Esophagus muscularis mucosa (tissue), 4 donors: ENCODE measurements at regions not wholly inside any gene's neighbourhood (a gene's known extent, or its start where the extent isn't known, plus 50 kb on each side); places are given as distances from the start of the nearest gene placed in this dataset.

Experiments
- CTCF ChIP-seq, 3 experiments: fragments of 200-600 bp in 2 of 3; fragments of 450-650 bp in 1 of 3; sonication (generic) in 2 of 3; IDR thresholded peaks; one replicate each; pipeline ENCODE4 v1.5.1; 2017 to 2019; ENCODE audit warnings: antibody characterized with exemption in 3 of 3, mild to moderate bottlenecking in 2 of 3, moderate library complexity in 1 of 3
- EP300 ChIP-seq: sonication (generic); formaldehyde crosslinking; IDR thresholded peaks from one replicate; pipeline ENCODE4 v1.6.1; 2017; ENCODE audit warnings: antibody characterized with exemption
- POLR2A ChIP-seq: fragments of 450-650 bp; IDR thresholded peaks from one replicate; pipeline ENCODE4 v1.6.1; 2017; ENCODE audit warnings: antibody characterized with exemption, moderate library complexity, mild to moderate bottlenecking, low read depth
- POLR2AphosphoS5 ChIP-seq, 2 donors: sonication (generic); formaldehyde crosslinking; IDR thresholded peaks; one replicate each; pipeline ENCODE4 v1.6.1; 2017; ENCODE audit warnings: antibody characterized with exemption in 2 of 2

DNA sequence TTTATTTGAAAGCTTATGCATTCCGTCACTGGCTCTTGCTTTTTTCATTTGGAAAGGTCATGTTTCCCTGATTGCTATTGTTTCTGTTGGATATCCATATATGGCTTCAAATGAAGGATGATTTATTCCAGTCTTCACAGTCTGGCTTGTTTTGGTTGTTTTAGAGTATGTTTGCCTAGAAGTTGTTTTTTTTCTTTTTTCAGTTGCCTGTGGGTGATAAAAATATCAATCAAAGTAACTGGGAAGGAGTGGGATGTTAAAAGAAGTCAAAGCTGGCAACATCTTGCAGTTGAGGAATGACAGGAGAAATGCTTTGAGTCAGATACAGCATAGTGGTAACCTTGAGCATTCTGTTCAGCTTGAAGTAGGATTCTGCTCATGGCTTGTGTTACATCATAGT lies 610.5 kb downstream of the PLOD2 start:
- no peak for TF ChIP-seq CTCF (IDR thresholded peaks at IDR 0.05)
- no peak for TF ChIP-seq POLR2A
- no peak for TF ChIP-seq POLR2AphosphoS5 (IDR thresholded peaks at IDR 0.05)
- no peak for TF ChIP-seq EP300
